ENCODE measurements at regions not wholly inside any gene's neighbourhood (a gene's known extent, or its start where the extent isn't known, plus 50 kb on each side); places are given as distances from the start of the nearest gene placed in this dataset.

GRCh38 chr12:90305379-90305778 is 596.7 kb upstream of the ATP2B1 start:
- TF ChIP-seq GATA3 (IDR thresholded peaks at IDR 0.05; ENCODE audit: low read depth, low read length) (no peak), GATA2 (IDR thresholded peaks at IDR 0.05; ENCODE audit: low read depth, low read length) (no peak)

Data from SH-SY5Y (cell line).